HG02763 (cell line): ENCODE measurements at regions not wholly inside any gene's neighbourhood (a gene's known extent, or its start where the extent isn't known, plus 50 kb on each side); places are given as distances from the start of the nearest gene placed in this dataset.
"Not testable (repeated sequence)": the region's sequence is repeated elsewhere in the genome, so short reads cannot be mapped to it uniquely, and the experiment has no call there.

Source experiments
- ATAC-seq: cut with Tn5 transposase; IDR thresholded peaks from one replicate; pipeline ENCODE4 v1.9.1; 2021; ENCODE audit warnings: mild to moderate bottlenecking, moderate library complexity; ENCODE audit not compliant: unreplicated experiment

DNA sequence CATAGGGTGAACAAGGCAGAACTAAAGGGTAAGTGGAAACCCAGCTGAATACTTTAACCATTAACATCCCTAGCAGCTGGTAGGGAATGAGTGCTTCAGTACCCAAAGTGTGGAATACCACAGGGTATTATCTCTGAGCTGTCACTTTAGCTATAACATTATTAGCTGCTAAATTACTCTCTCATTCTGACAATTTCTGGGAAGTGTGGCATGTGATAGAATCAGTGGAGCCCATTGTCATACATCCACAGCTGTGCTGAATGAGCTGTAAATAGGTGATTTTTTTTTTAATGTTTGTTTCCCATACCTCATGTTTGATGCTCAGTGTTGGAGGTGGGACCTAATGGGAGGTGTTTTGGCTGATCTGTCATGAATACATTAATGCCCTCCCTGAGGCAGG lies 894.3 kb downstream of the DIPK2A start:
- ATAC-seq = no peak

- no peak for ATAC-seq
These were observed 894.9 kb downstream of the DIPK2A start for GRCh38 chr3:144866476-144866875.

DNA sequence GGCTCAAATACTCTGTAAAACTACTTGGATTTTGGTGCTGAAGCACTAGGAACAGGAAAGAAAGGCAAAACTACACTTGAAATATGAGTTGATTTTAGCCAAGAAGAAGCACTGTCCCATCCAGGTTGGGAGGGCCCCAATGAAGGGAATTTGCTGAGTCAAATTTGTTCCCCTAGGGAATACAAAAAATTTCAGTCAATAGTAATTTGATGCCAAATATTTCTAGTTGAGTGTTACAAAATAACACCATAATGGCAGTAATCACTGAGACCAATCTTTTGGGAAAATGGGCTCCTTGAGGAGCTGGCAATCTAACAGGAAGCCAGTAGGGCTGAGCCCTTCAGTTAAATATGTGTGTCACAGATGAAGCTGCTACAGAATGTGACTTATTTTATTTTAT lies 896.9 kb downstream of the DIPK2A start:
- no peak for ATAC-seq

DNA sequence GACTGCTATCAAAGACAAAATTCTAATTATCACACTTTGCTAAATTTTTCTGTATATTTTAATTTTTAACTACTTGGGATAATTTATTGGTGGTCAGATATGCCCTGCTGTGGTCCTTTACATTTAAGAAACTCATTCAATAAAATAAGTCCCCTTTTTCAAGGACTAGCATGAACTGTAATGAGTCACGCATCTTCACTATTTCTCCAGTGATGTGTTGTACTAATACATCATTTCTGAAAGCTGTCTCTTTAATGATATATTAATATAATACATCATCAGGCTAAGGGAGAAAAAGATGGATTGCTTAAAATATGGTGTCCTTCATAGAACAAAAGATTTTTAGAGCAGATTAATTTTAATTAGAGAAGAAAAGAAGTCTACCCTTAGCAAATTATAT lies 901.4 kb downstream of the DIPK2A start:
- no peak for ATAC-seq

- ATAC-seq = no peak
These were observed 903.6 kb downstream of the DIPK2A start for GRCh38 chr3:144875211-144875610.

- no peak for ATAC-seq
These were observed 905.7 kb downstream of the DIPK2A start for GRCh38 chr3:144877356-144877755.

DNA sequence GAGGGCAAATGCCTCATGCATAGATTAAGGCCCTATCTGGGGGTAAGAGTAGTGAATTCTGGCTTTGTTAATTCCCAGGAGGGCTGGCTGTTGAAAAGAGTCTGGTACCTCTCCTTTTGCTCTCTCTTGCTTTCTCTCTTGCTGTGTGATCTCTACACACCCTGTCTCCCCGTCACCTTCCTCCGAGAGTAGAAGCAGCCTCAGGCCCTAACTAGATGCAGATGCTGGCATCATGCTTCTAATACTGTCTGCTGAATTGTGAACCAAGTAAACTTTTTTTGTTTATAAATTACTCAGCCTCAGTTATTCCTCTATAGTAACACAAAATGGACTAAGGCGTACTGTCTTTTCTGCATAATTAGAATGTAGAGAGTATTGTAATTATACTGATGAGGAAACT lies 908.1 kb downstream of the DIPK2A start:
- ATAC-seq = no peak

DNA sequence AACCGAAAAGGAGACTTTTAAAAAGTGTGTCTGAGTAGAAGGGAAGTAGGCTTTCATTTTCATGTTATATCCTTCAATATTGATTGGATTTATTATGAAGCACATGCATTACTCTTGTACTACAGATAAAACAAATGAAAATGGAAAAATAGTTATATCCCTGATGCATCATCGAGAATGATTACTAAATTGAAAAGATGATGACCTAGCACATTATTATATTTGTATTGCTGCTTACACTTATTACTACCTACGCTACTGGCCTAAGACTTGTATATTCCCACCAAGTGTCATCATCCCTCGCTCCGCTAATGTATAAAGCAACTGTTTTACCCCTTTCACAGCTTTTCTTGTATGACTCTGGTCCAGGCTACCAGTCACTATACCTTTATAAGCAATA lies 922.4 kb downstream of the DIPK2A start:
- no peak for ATAC-seq

GRCh38 chr3:144894576-144894975 lies 923.0 kb downstream of the DIPK2A start:
- ATAC-seq = no peak

GRCh38 chr3:144900366-144900765 lies 928.7 kb downstream of the DIPK2A start:
- no peak for ATAC-seq

DNA sequence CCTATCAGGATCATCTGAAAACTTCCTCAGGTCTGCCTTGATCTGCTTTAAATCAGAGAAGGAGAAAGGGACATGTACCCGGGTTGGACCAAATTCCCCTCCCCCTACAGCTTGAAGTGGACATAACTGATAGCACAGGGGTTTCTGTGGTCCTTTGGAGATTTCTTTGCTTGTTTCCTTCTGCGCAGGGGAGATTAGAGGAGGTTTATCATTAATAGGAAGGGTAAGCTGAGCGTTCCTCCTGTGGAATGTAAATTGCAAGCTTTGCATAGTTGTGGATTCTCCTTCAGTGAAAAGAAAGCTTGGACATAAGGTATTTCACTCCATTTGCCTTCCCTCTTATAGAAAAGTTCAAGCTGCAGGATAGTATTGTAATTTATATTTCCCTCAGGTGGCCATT lies 936.0 kb downstream of the DIPK2A start:
- not testable (repeated sequence) for ATAC-seq

DNA sequence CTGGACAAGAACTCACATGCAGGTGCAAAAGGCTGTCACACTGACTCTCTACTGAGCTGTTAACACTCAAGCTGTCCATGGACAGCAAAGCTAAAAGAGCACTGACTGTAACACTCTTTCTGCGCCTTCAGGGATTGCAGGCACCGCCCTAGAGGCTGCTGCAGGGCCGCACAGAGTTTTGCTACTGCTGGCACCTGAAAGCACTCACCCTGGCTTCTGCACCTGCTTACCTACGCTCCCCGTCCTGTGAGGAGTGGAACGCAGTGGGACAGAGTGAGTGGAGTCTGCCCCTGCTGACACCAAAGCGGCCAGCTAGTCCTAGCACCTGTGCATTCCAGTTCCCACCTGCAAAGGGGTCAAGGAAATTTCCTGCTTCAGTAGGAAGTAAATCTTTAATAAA lies 941.3 kb downstream of the DIPK2A start:
- ATAC-seq = no peak

DNA sequence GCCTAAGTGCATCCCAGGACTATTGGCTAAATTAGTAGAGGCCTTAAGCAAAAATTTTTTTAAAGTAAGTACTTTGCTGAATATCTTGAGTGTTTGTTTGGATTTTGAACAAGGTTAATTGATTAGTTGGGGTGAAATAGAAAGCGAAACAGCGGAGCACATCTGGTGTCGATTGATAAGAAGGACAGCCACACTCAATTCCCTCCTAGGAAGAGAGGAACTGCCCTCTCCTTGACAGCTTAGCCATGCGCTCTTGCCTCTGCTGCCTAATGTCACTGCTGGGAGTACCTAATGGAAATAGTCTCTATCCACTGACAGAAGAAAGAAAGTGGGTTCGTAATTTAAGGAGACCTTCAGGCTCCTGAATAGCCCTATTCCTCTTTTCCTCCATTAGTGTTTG lies 943.6 kb downstream of the DIPK2A start:
- no peak for ATAC-seq

DNA sequence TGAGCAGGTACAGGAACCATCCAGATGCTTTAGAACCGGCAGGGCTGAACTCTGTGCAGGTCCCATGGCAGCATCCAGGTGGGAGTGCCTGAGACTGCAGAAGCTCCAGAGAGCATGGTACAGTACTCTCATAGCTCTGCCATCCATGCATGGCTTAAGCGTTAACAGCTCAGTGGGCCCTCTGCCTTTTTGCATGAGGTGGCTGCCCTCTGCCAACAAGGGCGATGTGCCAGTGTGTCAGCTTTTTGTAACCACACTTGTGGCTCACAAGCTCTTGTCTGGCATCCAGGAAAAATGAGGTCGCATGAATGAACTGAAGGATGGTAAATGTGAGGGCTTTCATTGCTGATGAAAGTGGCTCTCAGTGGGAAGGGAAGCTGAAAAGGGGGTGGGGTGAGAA lies 950.1 kb downstream of the DIPK2A start:
- no peak for ATAC-seq

GRCh38 chr3:144923046-144923775 lies 951.6 kb downstream of the DIPK2A start:
- no peak for ATAC-seq

DNA sequence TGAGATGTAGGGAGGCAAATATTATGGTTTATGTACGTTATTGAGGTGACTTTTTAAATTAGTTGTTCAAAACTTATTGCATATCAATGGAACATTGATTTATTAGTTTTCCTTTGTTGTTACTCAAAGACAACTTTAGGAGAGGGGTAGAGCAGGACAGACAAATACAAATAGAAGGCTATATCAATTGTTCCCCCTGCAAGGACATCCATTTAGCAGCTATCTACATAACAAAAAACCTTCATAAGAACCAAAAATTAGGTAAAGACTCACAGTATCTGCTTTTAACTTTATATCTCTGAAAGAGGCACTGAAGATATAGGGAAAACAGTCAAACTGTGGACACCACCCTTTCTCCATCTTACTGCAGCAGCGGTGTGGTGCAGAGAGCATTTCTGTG lies 958.8 kb downstream of the DIPK2A start:
- ATAC-seq = no peak

DNA sequence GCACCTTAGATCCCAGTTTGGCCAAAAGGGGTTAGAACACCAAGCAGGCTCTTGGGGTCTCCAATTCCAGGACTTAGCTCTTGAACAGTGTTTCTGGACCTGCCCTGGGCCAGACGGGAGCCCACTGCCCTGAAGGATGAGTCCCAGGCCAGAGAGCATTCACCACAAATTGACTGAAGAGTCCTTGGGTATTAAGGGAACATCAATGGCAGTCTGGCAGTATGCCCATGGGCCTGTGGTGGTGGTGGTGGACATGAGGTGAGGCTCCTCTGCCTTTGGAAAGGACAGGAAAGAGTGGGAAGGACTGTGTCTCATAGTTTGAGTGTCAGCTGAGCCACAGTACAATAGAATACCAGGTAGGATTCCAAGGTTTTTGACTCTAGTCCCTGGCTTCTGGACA lies 960.0 kb downstream of the DIPK2A start:
- ATAC-seq = no peak

DNA sequence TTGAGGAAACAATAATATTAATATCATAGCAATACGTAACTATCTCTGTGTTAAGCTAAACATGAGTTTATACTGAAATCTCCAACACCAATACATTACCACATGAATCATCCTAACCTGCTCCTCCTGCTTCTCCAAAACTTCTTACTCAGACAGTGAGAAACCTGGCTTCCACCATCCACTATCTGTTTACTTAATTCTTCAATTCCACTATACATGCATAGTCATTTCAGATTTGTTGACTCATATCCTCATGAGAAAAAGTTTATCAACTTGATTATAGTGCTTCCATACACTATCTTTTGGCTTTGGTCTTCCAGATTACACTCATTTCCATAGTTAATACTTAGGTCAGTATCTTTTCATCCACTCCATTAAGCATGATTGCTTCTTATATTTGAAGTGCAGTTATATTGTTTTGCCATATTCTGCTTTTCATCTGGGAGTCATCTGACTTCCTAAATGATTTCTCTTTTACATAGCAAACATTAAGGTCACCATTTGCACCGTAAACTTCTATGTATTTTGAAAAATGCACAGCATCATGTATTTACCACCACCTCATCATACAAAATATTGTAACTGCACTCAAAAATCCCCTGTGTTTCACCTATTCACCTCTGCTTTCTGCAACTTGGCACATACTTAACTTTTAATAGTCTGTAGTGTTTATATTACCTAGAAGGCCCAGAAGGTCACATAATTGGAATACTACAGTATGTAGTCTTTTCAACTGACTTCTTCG lies 970.6 kb downstream of the DIPK2A start:
- ATAC-seq = no peak

- no peak for ATAC-seq
These were observed 971.2 kb downstream of the DIPK2A start for GRCh38 chr3:144942838-144943197.

GRCh38 chr3:144947895-144948294 lies 976.3 kb downstream of the DIPK2A start:
- ATAC-seq = no peak

DNA sequence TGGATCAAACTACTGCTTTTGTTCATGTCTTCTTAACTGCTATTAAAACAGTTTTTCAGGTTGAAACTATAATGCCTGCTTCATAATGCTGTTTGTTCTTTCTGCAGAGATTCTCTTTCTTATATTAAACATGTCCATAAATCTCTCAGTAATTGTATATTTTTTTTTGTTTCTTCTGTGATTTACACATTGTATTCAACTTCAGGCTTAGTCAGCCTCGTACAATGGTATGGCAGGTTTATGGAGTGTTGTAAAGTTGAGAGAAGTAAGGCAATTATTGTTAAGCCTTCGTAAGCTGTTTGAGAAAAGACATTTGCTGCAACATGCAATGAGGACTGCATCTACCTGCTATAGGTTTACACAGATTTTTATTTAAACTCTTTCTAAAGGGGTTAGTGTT lies 977.1 kb downstream of the DIPK2A start:
- no peak for ATAC-seq

- no peak for ATAC-seq
These were observed 982.3 kb downstream of the DIPK2A start for GRCh38 chr3:144953959-144954358.
